ENCODE measurements at regions not wholly inside any gene's neighbourhood (a gene's known extent, or its start where the extent isn't known, plus 50 kb on each side); places are given as distances from the start of the nearest gene placed in this dataset.

- Histone ChIP-seq H2AFZ (replicated peaks) (no peak overlapping the region), H3K9me3 (ENCODE audit: low read depth) (no peaks in the 10 kb centered on the region), H4K20me1 (ENCODE audit: low read depth) (no peaks in the 10 kb centered on the region), H3K27me3 (peaks cover 6% of the 10 kb centered on the region), H3K9ac (no peak overlapping the region), H3K4me2 (peak overlapping the region; percentile 55), H3K4me1 (peaks cover 24% of the 10 kb centered on the region), H3K79me2 (ENCODE audit: low read depth) (no peaks in the 10 kb centered on the region), H3K4me3 (no peak overlapping the region), H3F3A (ENCODE audit: low read depth) (peaks cover 12% of the 10 kb centered on the region), H3K36me3 (no peaks in the 10 kb centered on the region), H3K27ac (no peak overlapping the region)
- TF ChIP-seq EZH2phosphoT487 (IDR thresholded peaks at IDR 0.05) (no peak), EZH2 (IDR thresholded peaks at IDR 0.05) (peak; percentile 8), CTCF (IDR thresholded peaks at IDR 0.05) (no peak)
- H3K27me3 Mint-ChIP-seq (ENCODE audit: insufficient read depth, low read depth) = peaks cover 14% of the 10 kb centered on the region
- peaks cover 24% of the 10 kb centered on the region for H3K4me1 Mint-ChIP-seq
- H3K36me3 Mint-ChIP-seq = peaks cover 2% of the 10 kb centered on the region
- H3K4me3 Mint-ChIP-seq = no peak overlapping the region
- H3K9me3 Mint-ChIP-seq = peaks cover 14% of the 10 kb centered on the region
- DNase-seq (ENCODE audit: low spot score) = no peak
- H3K27ac Mint-ChIP-seq = peak overlapping the region; percentile 6
Measured at GRCh38 chr2:118232391-118232790, 144.1 kb downstream of the INSIG2 start.

- H3K9me3 Mint-ChIP-seq = peaks cover 8% of the 10 kb centered on the region
- Histone ChIP-seq H4K20me1 (ENCODE audit: low read depth) (no peaks in the 10 kb centered on the region), H3F3A (ENCODE audit: low read depth) (peaks cover 12% of the 10 kb centered on the region), H3K27me3 (peaks cover 8% of the 10 kb centered on the region), H3K27ac (no peak overlapping the region), H3K79me2 (ENCODE audit: low read depth) (no peaks in the 10 kb centered on the region), H2AFZ (replicated peaks) (no peak overlapping the region), H3K9me3 (ENCODE audit: low read depth) (no peaks in the 10 kb centered on the region), H3K9ac (no peak overlapping the region), H3K4me1 (peaks cover 24% of the 10 kb centered on the region), H3K4me2 (peak overlapping the region; percentile 55), H3K36me3 (no peaks in the 10 kb centered on the region), H3K4me3 (no peak overlapping the region)
- no peak overlapping the region for H3K27ac Mint-ChIP-seq
- H3K4me1 Mint-ChIP-seq = peaks cover 26% of the 10 kb centered on the region
- TF ChIP-seq EZH2phosphoT487 (IDR thresholded peaks at IDR 0.05) (no peak), EZH2 (IDR thresholded peaks at IDR 0.05) (no peak), CTCF (IDR thresholded peaks at IDR 0.05) (no peak)
- H3K4me3 Mint-ChIP-seq = no peak overlapping the region
- H3K36me3 Mint-ChIP-seq = peaks cover 2% of the 10 kb centered on the region
- peaks cover 14% of the 10 kb centered on the region for H3K27me3 Mint-ChIP-seq (ENCODE audit: insufficient read depth, low read depth)
- no peak for DNase-seq (ENCODE audit: low spot score)
Measured at GRCh38 chr2:118231759-118232158, 143.5 kb downstream of the INSIG2 start.

- TF ChIP-seq EZH2phosphoT487 (IDR thresholded peaks at IDR 0.05) (no peak), EZH2 (IDR thresholded peaks at IDR 0.05) (no peak), CTCF (IDR thresholded peaks at IDR 0.05) (no peak)
- Histone ChIP-seq H3K4me2 (no peak overlapping the region), H3K27me3 (peaks cover 46% of the 10 kb centered on the region), H3K9ac (no peak overlapping the region), H3F3A (ENCODE audit: low read depth) (peaks cover 36% of the 10 kb centered on the region), H2AFZ (replicated peaks) (no peak overlapping the region), H3K4me3 (no peak overlapping the region), H3K4me1 (peaks cover 37% of the 10 kb centered on the region), H4K20me1 (ENCODE audit: low read depth) (no peaks in the 10 kb centered on the region), H3K9me3 (ENCODE audit: low read depth) (no peaks in the 10 kb centered on the region), H3K79me2 (ENCODE audit: low read depth) (no peaks in the 10 kb centered on the region), H3K27ac (no peak overlapping the region), H3K36me3 (no peaks in the 10 kb centered on the region)
- Mint-ChIP-seq H3K36me3 (peaks cover 2% of the 10 kb centered on the region), H3K27me3 (ENCODE audit: insufficient read depth, low read depth) (peaks cover 24% of the 10 kb centered on the region), H3K9me3 (peaks cover 5% of the 10 kb centered on the region), H3K4me3 (no peak overlapping the region), H3K27ac (peak overlapping the region; percentile 73), H3K4me1 (peaks cover 48% of the 10 kb centered on the region)
- DNase-seq (ENCODE audit: low spot score) = no peak
Measured at GRCh38 chr2:118227698-118228508, 139.6 kb downstream of the INSIG2 start.

Measured in neural progenitor cell (in vitro differentiated cells).